Fibroblast of gingiva (primary cell): ENCODE measurements at regions not wholly inside any gene's neighbourhood (a gene's known extent, or its start where the extent isn't known, plus 50 kb on each side); places are given as distances from the start of the nearest gene placed in this dataset.

Experiments
- DNase-seq: peaks from one replicate; pipeline ENCODE4 v3.0.0-alpha.2; 2011; ENCODE audit warnings: low read depth

DNA sequence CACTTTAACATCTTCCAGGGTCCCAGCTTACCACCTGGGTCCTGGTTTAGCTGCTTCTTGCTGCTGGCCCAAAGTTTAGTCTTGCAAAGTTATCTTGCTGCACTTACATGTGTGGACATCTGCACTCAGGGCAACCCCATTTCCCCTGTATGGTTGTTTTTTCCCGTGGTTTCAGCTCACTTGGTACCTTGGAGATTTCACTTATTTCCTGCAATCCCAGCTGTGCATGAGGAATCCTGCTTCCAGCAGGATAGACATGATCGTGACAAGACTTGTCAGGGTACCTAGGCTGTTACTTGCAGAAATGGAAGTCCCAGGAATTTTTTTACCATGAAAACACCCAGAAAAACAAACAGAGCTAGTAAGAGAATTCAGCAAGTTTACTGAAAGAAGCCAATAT, 95.9 kb upstream of the LEP start:
- no peak for DNase-seq

DNA sequence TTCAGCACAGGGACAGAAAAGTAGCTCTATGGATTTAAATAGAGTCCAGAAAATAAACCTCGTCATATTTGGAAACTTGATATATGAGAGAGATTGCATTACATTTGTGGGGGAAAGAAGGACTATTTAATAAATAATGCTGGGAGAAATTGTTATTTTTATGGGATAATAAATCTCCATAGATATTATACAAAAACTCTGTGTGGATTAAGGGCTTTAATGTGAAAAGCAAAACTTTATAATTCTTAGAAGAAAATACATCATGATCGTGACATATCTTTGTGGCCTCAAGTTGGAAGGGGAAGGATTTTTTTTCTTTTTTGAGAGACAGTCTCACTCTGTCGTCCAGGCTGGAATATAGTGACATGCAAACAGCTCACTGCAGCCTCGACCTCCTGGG, 95.0 kb upstream of the LEP start:
- no peak for DNase-seq

DNA sequence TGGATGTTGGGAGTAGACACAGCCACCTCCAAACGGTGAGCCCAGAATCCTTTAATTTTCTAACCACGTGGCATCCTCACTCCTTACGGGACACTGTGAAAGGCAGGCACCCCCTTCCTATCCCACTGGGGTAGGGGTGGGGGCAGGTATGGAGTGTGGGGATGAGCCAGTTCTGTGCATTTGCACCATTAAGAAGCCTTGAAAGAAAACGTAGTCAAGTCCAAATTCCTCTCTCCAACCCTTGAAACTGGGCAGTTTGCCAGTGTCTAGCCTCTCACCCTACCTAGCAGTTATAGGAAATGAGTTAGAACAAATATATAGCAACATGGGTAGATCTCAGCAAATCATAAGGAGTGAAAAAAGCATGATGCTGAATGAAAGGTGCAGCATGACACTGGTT, 92.4 kb upstream of the LEP start:
- DNase-seq: no peak

DNA sequence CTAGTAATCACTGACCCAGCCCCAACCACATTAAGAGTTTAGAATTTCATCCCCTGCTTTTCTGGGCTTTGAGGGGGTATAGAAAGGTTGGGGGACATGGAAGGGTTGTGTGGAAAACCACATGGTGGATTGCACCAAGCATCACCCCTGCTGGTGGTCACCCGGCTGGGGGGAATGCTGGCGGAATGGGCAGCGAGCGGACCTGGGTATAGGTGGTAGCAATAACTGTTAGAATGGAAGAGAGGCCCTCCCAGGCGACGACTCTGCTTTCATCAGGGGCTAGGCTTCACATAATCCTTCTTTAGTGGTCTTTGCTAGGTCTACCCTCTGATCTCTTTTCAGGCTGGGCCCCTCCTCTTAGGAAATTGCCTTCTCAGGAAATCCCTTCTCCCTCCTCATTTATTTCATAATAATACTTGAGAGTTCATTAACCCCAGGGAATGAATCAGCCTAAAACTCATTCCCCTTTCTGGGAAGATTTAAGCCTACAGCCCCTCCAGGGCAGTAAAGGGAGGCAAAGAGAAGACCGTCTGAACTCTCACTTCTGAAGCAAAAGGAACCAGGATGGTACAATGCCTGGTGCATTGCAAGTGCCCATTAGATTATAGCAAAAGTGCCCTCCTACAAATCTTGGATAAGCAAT, 90.7 kb upstream of the LEP start:
- DNase-seq: no peak

DNA sequence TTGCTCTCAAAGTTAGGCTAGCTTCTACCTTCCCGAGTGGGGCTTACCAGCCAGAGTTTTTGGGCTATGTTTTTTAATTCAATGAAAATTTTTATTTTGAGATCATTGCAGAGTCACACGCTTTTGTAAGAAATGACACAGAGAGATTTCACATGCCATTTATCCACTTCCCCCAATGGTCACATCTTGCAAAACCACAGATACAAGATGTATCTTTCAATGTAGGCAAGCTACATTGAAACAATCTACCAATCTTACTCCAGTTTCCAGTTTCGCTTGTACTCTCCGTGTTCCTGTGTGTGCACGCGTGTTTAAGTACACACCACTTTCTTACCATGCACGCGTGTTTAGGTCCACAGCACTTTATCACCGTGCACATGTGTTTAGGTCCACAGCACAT, 89.4 kb upstream of the LEP start:
- DNase-seq: no peak

DNA sequence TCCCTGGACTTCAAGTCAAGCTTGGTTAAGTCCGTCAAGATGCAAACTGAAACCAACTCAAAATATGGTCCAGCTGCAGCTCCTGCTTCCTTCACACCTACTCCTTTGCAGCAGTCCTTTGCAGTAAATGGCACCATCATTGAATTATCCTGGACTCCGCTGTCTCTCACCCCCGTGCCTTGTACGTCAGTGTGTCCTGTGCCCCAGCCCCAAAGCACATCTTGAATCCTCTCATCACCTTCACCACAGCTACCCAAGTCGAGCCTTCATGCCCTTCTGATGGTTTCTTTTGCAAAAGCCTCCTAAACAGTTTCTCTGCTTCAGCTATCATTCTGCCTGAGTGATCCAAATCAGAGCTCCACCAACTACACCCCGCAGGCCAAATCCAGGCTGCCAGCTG, 88.4 kb upstream of the LEP start:
- DNase-seq: no peak

DNA sequence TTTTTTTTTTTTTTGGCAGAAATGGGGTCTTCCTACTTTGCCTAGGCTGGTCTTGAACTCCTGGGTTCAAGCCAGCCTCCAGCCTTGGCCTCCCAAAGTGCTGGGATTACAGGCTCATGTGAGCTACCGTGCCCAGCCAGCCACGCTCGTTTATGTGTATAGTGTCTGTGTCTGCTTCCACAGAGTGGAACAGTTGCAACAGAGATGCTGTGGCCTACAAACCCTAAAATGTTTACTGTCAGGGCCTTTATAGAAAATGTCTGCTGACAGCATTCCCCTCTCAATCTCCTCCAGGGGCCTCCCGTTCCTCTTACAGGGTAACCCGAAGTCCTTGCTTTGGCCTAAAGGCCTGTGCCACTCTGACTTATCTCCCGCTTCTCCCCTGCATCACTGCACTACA, 87.6 kb upstream of the LEP start:
- no peak for DNase-seq

DNA sequence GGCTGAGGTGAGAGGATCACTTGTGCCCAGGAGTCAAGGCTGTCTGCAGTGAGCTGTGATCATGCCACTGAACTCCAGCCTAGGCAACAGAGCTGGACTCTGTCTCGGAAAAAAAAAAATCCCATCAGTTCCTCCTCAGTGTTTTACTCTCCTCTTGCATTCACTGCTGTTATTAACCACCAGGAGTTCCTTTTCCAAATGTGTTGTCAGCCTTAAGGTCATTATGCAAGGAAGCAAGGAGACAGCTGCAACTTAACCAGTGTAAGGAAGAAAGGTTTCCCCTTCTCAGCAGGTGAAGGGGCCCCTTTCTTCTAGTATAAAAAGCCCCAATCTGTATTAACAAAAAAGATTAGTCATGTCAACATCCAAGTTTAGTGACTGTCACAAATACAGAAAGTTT, 86.6 kb upstream of the LEP start:
- no peak for DNase-seq

DNA sequence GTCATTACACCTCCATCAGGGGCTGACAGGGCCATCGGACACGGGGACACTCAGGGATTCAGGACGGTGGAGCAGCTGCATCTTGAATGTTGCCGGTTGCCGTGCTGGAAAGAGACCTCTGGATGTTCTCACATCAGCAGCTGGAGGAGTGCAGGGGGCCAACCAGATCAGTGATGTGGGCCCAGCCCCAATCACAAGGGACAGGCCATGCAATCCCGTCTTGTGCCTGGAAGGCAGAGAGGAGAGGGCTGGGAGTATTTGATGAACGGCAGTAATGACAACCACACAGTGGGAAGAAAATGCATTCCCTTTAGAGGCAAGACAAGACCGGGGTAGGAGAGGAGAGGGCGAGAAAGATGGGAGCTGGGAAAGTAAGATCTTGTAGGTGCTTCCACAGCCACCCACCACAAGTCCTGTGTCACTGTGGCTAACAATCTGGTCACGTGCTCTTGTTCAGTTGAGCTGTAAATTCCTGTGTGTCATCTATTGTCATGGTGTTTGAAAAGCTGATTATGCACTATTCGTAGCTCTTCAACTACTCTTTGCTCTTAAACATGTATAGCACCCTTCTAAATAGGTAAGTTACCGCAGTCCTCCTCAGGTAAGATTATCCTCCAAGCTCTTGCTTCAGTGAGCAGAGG, 85.9 kb upstream of the LEP start:
- no peak for DNase-seq

DNA sequence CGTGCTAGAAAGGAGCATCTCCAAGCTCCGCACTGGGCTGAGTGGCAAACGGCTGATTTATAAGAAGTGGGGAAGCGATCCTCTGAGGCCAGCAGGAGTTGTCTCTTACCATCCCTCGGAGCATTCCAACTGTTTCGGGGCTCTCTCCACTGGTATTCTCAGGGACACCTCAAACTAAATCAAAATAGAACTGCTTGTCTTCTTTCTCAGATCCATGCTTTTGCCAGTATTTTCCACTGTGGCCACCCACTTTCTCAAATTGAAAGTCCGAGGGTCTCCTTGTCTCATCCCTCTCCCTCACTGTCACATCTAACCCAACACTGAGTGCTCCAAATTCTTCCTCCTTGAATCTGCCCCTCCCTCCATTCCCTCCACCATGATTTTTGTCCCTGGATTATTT, 83.2 kb upstream of the LEP start:
- no peak for DNase-seq

DNA sequence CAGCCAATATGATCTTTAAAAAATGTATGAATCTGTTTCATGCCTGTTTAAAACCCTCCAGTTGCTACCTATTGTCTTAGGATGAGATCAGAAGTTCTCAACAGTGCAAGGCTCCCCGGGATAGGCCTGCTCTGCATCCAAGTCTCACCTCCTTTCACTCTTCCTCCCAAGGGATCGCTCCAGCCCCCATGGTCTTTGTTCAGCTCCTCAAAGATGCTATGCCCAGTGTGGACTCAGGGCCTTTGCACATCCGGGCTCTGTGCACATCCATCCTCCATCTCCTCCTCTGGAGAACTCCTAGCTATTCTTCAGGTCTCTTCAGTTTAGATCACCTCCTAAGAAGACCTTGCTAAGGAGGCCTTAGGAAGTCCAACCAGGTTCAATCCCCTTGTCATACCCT, 82.7 kb upstream of the LEP start:
- DNase-seq: no peak

DNA sequence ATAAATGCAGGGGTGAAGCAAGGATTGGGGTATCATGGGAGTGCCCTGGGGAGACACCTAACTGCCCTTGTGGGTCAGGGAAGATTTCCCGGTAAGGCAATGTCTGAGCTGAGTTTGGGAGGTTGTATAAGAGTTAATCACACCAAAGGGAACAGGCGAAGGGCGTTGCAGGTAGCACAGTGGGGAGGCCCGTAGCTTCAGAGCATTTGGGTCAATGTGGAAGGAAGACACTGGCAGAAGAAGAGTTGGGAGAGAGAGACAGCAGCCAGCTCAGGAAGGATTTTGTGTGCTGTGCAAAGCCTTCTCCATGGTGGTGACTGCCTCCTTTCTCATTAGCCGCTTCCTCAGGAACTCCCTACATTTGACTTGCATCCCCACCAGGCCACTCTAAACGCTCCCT, 80.8 kb upstream of the LEP start:
- DNase-seq: no peak

DNA sequence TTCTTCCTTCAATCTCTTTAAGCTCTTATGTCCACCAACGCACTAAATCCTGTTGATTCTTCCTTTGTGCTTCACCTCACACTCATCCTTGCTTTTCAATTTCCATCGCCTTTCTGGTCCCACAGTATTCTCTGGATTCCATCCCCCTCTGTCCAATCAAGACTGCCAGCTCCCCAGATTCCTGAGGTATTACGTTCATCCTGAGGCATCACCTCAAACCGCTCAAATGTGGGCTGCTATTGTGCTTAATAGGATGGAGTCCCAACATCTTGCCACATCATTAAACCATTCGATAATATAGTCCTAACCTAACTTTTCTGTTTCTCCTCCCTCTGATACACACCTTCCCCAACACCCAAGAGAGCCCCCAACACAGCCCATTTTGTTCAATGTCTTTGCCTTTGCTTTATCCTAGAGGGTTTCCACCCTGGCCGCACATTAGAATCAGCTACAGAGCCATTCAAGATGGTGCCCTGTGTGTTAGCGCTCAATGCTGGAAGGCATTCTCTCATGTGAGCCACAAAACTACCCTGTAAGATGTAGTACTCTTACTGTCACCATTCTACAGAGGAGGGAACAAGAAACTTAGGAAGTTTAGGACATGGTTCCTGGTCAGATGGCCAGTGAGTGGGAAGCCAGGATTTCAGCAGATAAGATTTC, 79.5 kb upstream of the LEP start:
- no peak for DNase-seq

DNA sequence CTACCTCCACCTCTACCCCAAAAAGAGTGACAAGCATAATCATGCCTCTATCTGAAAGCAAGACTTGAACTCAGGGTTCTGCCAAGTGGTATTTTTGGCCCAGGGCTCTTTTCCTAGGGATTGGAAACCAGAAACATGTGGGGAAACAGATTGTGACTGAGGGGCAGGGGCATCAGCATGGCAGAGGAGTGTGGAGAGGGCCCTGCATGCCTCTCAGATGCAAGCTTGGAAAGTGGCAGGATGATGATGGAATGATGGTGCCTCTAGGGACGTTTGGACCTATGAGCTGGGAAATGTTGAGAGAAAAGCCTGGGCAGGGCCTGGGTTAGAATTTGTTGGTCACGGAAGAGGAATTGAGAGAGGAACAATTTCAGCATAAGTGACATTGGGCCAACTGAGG, 78.4 kb upstream of the LEP start:
- DNase-seq: no peak

DNA sequence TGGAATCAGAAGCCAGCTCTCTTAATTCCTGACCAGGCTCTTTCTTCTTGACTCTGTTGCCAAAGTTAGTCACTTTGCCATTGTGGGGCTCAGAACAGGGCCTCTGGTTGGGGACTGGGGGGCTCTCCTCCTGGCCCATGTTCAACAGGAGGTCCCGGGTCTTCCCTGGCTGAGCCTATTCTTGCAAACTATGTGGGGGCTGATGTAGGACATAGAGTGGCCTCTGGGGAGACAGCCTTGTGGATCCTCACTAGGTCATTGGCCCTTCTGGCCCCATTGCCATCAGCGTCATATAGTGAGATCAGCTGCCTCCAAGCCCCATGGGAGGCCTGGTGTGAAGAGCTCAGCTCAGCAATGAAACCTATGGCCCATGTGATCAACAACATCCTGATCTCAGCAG, 77.6 kb upstream of the LEP start:
- no peak for DNase-seq

DNA sequence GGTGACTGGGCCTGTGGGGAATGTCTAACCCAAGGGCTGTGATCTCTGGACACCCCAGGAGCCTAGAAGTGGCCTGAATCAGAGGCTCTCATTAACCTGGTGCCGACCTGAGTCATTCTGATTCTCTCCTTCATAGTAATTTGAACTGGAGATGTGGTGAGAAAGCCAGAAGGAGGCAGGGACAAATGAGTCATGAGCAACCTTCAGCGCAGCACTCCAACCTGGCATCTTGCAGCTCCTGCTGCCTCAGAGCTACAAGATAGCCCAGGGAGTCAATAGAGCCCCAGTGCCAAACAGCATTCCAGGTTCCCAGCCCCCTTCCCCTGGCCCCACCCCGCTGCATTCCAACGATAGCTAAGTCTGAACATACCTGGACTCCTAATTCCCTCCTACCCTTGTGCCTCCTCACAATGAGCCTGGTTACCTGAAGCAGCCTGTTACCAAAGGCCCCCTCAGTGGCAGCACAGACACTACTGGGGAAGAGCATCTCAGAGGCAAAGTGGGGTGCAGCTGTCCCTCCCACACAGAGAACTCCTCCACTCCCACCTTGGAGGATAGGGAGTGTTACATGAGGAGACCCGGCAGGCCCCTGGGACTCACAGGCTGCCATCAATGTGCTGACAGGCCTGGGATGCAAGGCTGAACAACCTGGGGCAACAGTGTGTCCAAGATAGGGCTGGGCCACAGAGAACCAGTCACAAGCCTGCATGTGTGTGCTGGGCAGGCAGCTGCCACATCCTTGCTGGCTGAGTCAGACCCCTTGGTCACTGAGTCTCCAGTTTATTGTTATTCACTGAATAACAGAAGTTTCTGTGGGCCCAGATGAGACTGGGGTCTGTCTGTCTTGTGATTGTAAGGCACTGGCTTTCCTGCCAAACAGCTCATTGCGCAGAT, 76.8 kb upstream of the LEP start:
- no peak for DNase-seq

DNA sequence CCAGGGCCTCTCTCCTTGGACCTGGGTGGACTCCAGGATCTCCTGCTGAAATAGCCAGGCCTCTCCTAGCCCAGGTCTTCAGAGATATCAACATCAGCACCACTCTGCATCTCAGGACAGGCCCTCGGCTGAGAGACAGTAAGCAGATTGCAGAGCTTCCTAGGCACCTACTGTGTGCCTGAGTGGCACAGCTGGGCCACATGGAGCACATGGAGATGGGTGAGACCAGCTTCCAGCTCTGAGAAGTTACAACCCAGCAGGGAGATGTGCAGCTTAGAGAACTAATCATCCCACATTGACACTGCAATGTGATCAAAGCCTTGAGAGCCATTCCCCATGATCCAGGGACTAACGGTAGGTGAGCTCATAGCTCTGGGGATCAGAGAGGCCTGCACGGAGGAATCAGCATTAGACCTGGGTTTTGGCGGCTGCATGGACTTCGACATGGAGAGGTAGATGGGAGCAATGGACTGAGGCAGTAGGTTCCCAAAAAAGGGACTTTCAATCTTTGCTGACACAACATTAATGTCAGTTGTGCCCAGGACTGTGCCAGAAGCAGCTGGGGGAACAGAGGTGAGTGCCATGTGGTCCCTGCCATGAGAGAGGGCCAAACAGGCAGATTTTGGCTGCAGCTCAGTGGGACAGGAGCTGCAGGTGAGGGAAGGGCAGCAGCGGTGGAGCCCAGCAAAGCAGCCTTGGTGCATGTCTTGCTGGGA, 76.0 kb upstream of the LEP start:
- DNase-seq: no peak

DNA sequence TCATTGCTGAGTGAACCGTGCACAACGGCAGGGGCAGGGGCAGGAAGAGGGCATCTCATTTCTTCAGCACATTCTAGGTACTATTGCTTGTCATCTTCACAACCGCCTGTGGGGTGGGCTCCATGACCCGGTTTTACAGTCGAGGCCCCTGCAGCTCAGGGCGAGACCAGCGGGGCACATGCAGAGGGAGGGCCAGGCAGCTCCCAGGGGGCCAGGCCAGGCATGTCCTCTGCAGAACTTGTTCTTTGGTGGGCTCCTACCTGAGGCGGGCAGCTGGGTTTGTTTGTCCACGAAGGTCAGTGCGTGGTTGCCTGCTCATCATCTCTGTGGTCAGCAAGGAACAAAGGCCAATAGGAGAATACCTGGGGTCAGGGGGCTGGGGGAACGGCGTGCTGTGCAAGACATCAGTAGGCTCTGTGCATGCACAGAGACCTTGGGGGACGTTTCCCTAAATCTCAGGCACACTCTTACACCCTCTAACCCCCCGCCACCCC, 75.1 kb upstream of the LEP start:
- no peak for DNase-seq

DNA sequence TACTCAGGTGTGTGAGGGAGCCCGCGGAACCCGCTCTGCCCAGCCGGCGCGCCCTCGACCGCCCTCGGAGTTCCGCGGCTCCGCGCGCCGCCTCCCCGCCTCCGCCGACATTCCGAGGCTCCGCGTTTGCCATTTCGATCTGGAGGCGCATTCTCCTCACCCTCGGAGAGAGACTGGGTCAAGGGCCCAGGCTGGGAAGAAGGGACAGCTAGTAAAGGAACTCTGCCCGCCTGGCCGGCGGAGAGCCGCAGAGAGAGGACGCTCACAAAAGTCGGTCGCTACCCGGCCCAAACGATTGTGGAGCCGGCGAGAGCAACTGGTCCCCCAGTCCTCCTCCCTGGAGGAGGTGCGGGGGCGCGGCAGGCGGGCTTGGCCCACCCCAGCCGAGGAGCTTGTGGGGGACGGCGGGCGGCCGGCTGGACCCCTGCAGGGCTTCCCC, 74.5 kb upstream of the LEP start:
- no peak for DNase-seq

DNA sequence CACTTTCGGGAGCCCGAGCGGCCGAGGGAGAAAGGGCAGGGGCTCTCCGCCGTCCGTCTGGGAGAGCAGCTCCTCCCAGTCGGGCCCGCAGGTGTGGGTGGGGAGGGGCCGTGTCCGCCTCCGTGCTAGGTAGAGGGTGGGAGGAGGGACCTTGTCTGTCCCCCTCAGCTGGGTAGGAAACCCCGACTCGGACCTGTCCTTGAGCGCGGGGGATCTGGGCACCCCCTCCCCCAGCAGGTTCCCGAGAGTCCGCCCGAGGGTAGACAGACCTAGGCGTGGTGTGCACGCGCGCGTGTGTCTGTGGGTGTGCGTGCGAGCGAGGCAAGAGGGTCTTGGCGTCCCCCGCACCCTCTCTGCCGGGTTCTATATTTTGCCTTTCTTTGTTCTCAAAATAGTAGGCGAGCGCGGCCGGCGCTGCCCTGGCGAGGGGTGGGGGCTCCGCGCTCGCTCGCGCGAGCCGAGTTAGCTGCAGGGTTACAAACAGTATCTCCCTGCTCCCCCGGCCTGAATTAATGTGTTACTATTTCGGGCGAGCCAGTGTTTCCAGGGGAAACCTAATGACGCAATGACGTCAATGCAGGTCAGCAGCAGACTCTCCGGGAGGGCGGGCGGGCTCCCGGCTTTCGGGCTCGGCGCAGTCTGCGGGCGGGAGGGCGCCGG, 73.9 kb upstream of the LEP start:
- peak; percentile 35 for DNase-seq
